Fibroblast of lung (primary cell): ENCODE measurements at regions not wholly inside any gene's neighbourhood (a gene's known extent, or its start where the extent isn't known, plus 50 kb on each side); places are given as distances from the start of the nearest gene placed in this dataset.
"Not testable (repeated sequence)": the region's sequence is repeated elsewhere in the genome, so short reads cannot be mapped to it uniquely, and the experiment has no call there.

Experiments used
- DNase-seq, 2 donors: peaks; one replicate each; pipeline versions ENCODE4 v3.0.0 to v3.0.0-alpha.2; 2010; ENCODE audit warnings: low read depth in 2 of 2
- H2AFZ ChIP-seq: 2 replicates; pipeline ENCODE4 v1.5.1; 2012; ENCODE audit warnings: low read length, control low read depth, inconsistent platforms
- H3K27ac ChIP-seq: 2 replicates; pipeline ENCODE4 v1.5.1; 2011; ENCODE audit warnings: low read length, control low read depth; ENCODE audit not compliant: insufficient read depth
- H3K27me3 ChIP-seq: 2 replicates; pipeline ENCODE4 v1.5.1; 2011; ENCODE audit warnings: mild to moderate bottlenecking, low read length; ENCODE audit not compliant: control insufficient read depth, insufficient read depth
- H3K36me3 ChIP-seq: 2 replicates; pipeline ENCODE4 v1.5.1; 2011; ENCODE audit warnings: low read length; ENCODE audit not compliant: control insufficient read depth, insufficient read depth
- H3K4me1 ChIP-seq: 2 replicates; pipeline ENCODE4 v1.5.1; 2011; ENCODE audit warnings: low read length; ENCODE audit not compliant: control insufficient read depth, insufficient read depth; ENCODE audit errors: extremely low read depth
- H3K4me2 ChIP-seq: 2 replicates; pipeline ENCODE4 v1.5.1; 2011; ENCODE audit warnings: low read length, control low read depth; ENCODE audit not compliant: insufficient read depth; ENCODE audit errors: extremely low read depth
- H3K4me3 ChIP-seq, 4 experiments: fragments of 200-600 bp in 1 of 4; sonication (generic) in 1 of 4; replicated peaks in 1 of 4; 2 replicates each; pipeline ENCODE4 v1.5.1; 2011 to 2016; ENCODE audit warnings: low read length in 4 of 4, low read depth in 3 of 4, mild to moderate bottlenecking in 3 of 4, control low read depth in 2 of 4, inconsistent platforms in 1 of 4, mixed read lengths in 1 of 4; ENCODE audit not compliant: insufficient read depth in 1 of 4; ENCODE audit errors: control extremely low read depth in 1 of 4
- H3K79me2 ChIP-seq: 2 replicates; pipeline ENCODE4 v1.5.1; 2012; ENCODE audit warnings: mild to moderate bottlenecking, low read length, inconsistent platforms; ENCODE audit not compliant: control insufficient read depth, insufficient read depth
- H3K9ac ChIP-seq: 2 replicates; pipeline ENCODE4 v1.5.1; 2011; ENCODE audit warnings: mild to moderate bottlenecking, low read length, control low read depth; ENCODE audit not compliant: insufficient read depth
- H3K9me3 ChIP-seq: 2 replicates; pipeline ENCODE4 v1.5.1; 2012; ENCODE audit warnings: low read depth, low read length; ENCODE audit not compliant: control insufficient read depth, insufficient read depth
- H4K20me1 ChIP-seq: 2 replicates; pipeline ENCODE4 v1.5.1; 2011; ENCODE audit warnings: low read length; ENCODE audit not compliant: control insufficient read depth, insufficient read depth; ENCODE audit errors: extremely low read depth
- CTCF ChIP-seq, 2 donors: IDR thresholded peaks in 1 of 2; conservative IDR thresholded peaks in 1 of 2; 1 replicate in 1 of 2; 2 replicates in 1 of 2; pipeline ENCODE4 v1.5.1; 2011 to 2012; ENCODE audit warnings: low read length in 2 of 2, control low read depth in 1 of 2, inconsistent platforms in 1 of 2, low read depth in 1 of 2, mild to moderate bottlenecking in 1 of 2
- EZH2 ChIP-seq: IDR thresholded peaks from 2 replicates; pipeline ENCODE4 v1.5.1; 2012; ENCODE audit warnings: low read length, control low read depth, mild to moderate bottlenecking; ENCODE audit errors: missing control alignments

GRCh38 chr6:84943905-84944304, 179.5 kb upstream of the TBX18 start:
- Histone ChIP-seq H3K27me3 (no peaks in the 10 kb centered on the region), H2AFZ (no peak overlapping the region), H3K9me3 (no peaks in the 10 kb centered on the region), H3K36me3 (no peaks in the 10 kb centered on the region), H3K27ac (no peak overlapping the region), H3K79me2 (no peaks in the 10 kb centered on the region), H3K4me2 (no peak overlapping the region), H3K4me3 (no peak overlapping the region), H3K4me1 (no peaks in the 10 kb centered on the region), H4K20me1 (no peaks in the 10 kb centered on the region), H3K9ac (no peak overlapping the region)
- TF ChIP-seq CTCF (conservative IDR thresholded peaks at IDR 0.05 in 1 of 2, IDR thresholded peaks at IDR 0.05 in 1 of 2; ENCODE audit: low read depth in 1 of 2, low read length in 2 of 2) (no peak), EZH2 (no peak)
- DNase-seq: no peak

GRCh38 chr6:84941609-84942008, 177.2 kb upstream of the TBX18 start:
- not testable (repeated sequence) for H3K27ac ChIP-seq, H3K27me3 ChIP-seq, H3K9ac ChIP-seq, DNase-seq, H2AFZ ChIP-seq, H3K4me3 ChIP-seq, H3K79me2 ChIP-seq, H4K20me1 ChIP-seq, H3K36me3 ChIP-seq, H3K4me1 ChIP-seq, H3K9me3 ChIP-seq, H3K4me2 ChIP-seq

- Histone ChIP-seq H4K20me1 (no peaks in the 10 kb centered on the region), H3K27ac (no peak overlapping the region), H3K36me3 (no peaks in the 10 kb centered on the region), H2AFZ (no peak overlapping the region), H3K4me2 (no peak overlapping the region), H3K27me3 (no peaks in the 10 kb centered on the region), H3K9ac (no peak overlapping the region), H3K9me3 (no peaks in the 10 kb centered on the region), H3K79me2 (no peaks in the 10 kb centered on the region), H3K4me3 (no peak overlapping the region), H3K4me1 (no peaks in the 10 kb centered on the region)
- no peak for DNase-seq
- TF ChIP-seq EZH2 (no peak), CTCF (conservative IDR thresholded peaks at IDR 0.05 in 1 of 2, IDR thresholded peaks at IDR 0.05 in 1 of 2; ENCODE audit: low read depth in 1 of 2, low read length in 2 of 2) (no peak)
Measured at GRCh38 chr6:84929212-84929611, 164.8 kb upstream of the TBX18 start.

GRCh38 chr6:84927551-84927950, 163.2 kb upstream of the TBX18 start:
- no peak overlapping the region for H2AFZ ChIP-seq

More at GRCh38 chr6:84927551-84927950, 163.2 kb upstream of the TBX18 start:
- H3K4me1 ChIP-seq: no peaks in the 10 kb centered on the region
- no peak overlapping the region for H3K27ac ChIP-seq
- no peak for DNase-seq
- no peaks in the 10 kb centered on the region for H3K9me3 ChIP-seq
- TF ChIP-seq EZH2 (no peak), CTCF (conservative IDR thresholded peaks at IDR 0.05 in 1 of 2, IDR thresholded peaks at IDR 0.05 in 1 of 2; ENCODE audit: low read depth in 1 of 2, low read length in 2 of 2) (no peak)
- no peaks in the 10 kb centered on the region for H4K20me1 ChIP-seq
- no peak overlapping the region for H3K4me2 ChIP-seq
- H3K27me3 ChIP-seq: no peaks in the 10 kb centered on the region
- no peak overlapping the region for H3K4me3 ChIP-seq
- H3K36me3 ChIP-seq: no peaks in the 10 kb centered on the region
- H3K79me2 ChIP-seq: no peaks in the 10 kb centered on the region
- H3K9ac ChIP-seq: no peak overlapping the region
